ENCODE measurements at regions not wholly inside any gene's neighbourhood (a gene's known extent, or its start where the extent isn't known, plus 50 kb on each side); places are given as distances from the start of the nearest gene placed in this dataset.

DNA sequence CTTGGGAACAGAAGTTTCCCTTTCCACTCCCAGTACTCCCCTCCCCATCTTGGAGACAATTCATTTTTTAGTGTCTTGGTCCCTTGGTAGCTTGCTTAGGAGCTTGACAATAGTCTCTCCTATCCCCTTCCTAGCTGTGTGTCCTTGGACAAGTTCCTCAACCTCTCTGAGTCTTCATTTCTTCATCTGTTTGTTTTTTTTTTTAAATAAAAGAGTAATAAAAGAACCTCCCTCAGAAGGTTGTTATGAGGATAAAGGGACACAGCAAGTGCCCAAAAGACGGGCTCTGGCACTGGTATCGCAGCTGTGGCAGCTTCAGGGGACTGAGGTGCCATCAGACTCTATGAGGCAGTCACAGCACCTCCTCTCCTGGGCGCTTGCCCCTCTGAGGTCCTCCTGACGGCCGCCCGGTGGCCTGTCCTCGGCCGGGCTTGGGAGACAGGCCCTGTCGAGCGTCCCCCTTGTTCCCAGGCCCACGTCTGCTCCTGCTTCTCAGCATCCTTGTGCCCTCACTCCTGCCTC is 689.2 kb downstream of the MATN1 start:
- DNase-seq (no peak), ATAC-seq (no peak)
- peaks cover 7% of the 10 kb centered on the region for H3K27me3 Mint-ChIP-seq (ENCODE audit: low read depth)
- peaks cover 8% of the 10 kb centered on the region for H3K9me3 Mint-ChIP-seq
- no peaks in the 10 kb centered on the region for H3K4me1 Mint-ChIP-seq (ENCODE audit: low read depth)
- no peak overlapping the region for H3K4me3 Mint-ChIP-seq
- no peaks in the 10 kb centered on the region for H3K36me3 Mint-ChIP-seq (ENCODE audit: insufficient read depth)

DNA sequence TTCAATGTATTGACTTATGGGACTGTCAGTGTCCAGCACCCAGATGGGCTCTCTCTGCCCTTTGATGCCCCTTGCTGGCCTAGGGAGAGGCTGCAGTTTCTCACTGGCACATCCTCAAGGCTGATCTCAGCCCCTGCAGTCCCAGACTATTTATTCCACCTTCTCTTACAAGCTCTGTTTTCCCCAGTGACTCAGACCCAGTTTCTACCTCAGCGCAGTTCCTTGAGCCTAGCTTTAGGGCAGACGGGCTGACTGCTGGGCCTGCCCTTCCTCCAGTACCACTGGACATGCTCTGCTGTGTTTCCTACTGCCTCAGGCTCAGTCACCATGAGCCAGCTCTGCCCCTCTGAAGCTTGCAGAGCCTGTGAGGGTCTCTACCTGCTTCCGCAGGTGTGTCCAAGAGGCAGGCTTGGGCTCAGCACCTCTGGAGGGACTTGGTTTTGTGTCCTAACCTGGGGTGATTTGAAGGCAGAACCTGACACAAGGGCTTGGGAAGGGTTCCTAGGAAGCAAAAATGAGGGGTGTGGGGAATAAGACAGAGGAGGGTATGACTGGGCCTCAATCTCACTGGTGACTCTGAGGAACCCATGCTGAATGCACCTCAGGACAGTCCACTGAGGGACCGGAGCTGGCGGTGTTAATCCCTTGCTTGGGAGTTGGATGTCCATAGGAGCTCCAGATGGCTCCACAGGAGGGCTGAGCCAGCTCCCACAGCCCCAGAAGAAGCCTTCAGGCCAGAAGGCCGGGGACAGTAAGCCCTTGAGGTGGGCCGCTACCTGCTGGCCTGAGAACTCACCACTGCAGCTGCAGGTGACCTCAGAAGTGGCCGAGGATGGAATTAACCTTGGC is 689.9 kb downstream of the MATN1 start:
- ATAC-seq (no peak), DNase-seq (no peak)
- Mint-ChIP-seq H3K27me3 (ENCODE audit: low read depth) (peaks cover 7% of the 10 kb centered on the region), H3K36me3 (ENCODE audit: insufficient read depth) (no peaks in the 10 kb centered on the region), H3K9me3 (peaks cover 8% of the 10 kb centered on the region), H3K4me1 (ENCODE audit: low read depth) (no peaks in the 10 kb centered on the region), H3K4me3 (no peak overlapping the region)

- peaks cover 8% of the 10 kb centered on the region for H3K27me3 Mint-ChIP-seq (ENCODE audit: low read depth)
- H3K4me1 Mint-ChIP-seq (ENCODE audit: low read depth): no peaks in the 10 kb centered on the region
- H3K9me3 Mint-ChIP-seq: peaks cover 8% of the 10 kb centered on the region
- no peak for ATAC-seq
- no peaks in the 10 kb centered on the region for H3K36me3 Mint-ChIP-seq (ENCODE audit: insufficient read depth)
- no peak overlapping the region for H3K4me3 Mint-ChIP-seq
- DNase-seq: no peak
Observed at GRCh38 chr1:30032302-30032701, 691.1 kb downstream of the MATN1 start.

GRCh38 chr1:30029677-30030076 is 693.7 kb downstream of the MATN1 start:
- Mint-ChIP-seq H3K9me3 (peaks cover 8% of the 10 kb centered on the region), H3K36me3 (ENCODE audit: insufficient read depth) (no peaks in the 10 kb centered on the region), H3K4me1 (ENCODE audit: low read depth) (no peaks in the 10 kb centered on the region), H3K27me3 (ENCODE audit: low read depth) (peaks cover 6% of the 10 kb centered on the region), H3K4me3 (no peak overlapping the region)
- DNase-seq (no peak), ATAC-seq (no peak)

GRCh38 chr1:30028939-30029338 is 694.4 kb downstream of the MATN1 start:
- no peaks in the 10 kb centered on the region for H3K4me1 Mint-ChIP-seq (ENCODE audit: low read depth)
- H3K4me3 Mint-ChIP-seq: no peak overlapping the region
- peaks cover 11% of the 10 kb centered on the region for H3K27me3 Mint-ChIP-seq (ENCODE audit: low read depth)
- H3K9me3 Mint-ChIP-seq: peaks cover 8% of the 10 kb centered on the region
- H3K36me3 Mint-ChIP-seq (ENCODE audit: insufficient read depth): no peaks in the 10 kb centered on the region
- ATAC-seq (no peak), DNase-seq (no peak)

- no peak for ATAC-seq
- Mint-ChIP-seq H3K4me3 (no peak overlapping the region), H3K9me3 (peaks cover 8% of the 10 kb centered on the region)
Observed at GRCh38 chr1:30028283-30028682, 695.1 kb downstream of the MATN1 start.

DNA sequence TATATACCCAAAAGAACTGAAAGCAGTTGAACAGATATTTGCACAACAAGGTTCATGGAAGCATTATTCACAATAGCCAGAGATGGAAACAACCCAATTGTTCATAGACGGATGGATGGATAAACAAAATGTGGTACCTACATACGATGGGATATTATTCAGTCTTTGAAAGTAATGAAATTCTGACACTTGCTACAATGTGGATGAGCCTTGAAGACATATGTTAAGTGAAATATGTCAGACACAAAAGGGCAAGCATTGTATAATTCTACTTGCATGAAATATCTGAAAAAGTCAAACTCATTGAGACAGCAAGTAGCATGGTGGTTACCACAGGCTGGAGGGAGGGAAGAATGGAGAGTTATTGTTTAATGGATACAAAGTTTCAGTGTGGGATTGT is 696.1 kb downstream of the MATN1 start:
- Mint-ChIP-seq H3K27me3 (ENCODE audit: low read depth) (peaks cover 21% of the 10 kb centered on the region), H3K4me3 (no peak overlapping the region), H3K36me3 (ENCODE audit: insufficient read depth) (no peaks in the 10 kb centered on the region), H3K4me1 (ENCODE audit: low read depth) (no peaks in the 10 kb centered on the region), H3K9me3 (peaks cover 3% of the 10 kb centered on the region)
- no peak for ATAC-seq
- no peak for DNase-seq

More at GRCh38 chr1:30028283-30028682, 695.1 kb downstream of the MATN1 start:
- H3K27me3 Mint-ChIP-seq (ENCODE audit: low read depth): peaks cover 15% of the 10 kb centered on the region
- DNase-seq: no peak
- H3K4me1 Mint-ChIP-seq (ENCODE audit: low read depth): no peaks in the 10 kb centered on the region
- no peaks in the 10 kb centered on the region for H3K36me3 Mint-ChIP-seq (ENCODE audit: insufficient read depth)

DNA sequence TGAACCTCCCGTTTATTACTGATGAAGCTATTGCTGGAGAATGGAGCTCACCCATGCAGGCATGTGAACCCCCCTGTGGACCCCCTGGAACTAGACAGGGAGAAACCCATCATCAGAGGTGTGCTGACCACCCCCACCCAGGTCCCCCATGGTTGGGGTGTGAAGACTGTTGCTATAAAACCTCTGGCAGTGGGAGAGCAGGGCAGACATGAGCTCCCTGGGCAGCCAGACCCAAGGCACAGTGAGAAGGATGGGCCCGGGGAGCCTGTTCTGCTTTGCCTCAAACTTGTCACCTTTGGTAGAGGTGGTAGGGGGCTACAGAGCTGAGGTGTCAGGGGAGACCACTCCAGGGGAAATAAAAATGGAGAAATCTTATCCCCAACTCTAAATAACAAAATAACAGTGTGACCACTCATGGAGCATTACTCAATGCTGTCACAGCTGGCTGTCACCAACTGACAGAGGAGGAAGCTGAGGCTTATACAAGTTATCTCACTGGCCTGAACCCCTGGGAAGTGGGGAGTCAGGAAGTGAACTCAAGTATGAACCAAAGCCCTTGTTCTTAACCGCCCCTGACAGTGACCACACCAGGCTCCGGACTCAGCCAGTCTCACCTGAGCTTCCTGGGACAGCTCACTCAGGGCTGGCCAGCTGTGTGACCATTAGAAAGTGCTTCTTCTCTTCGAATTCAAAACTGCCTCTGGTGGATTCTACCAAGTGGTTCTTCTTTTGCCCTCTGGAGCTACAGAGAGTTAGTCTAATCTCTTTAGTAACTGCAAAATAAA is 698.8 kb downstream of the MATN1 start:
- H3K27me3 Mint-ChIP-seq (ENCODE audit: low read depth): peaks cover 27% of the 10 kb centered on the region
- ATAC-seq: no peak
- H3K4me1 Mint-ChIP-seq (ENCODE audit: low read depth): no peaks in the 10 kb centered on the region
- DNase-seq: no peak
- H3K36me3 Mint-ChIP-seq (ENCODE audit: insufficient read depth): no peaks in the 10 kb centered on the region
- H3K9me3 Mint-ChIP-seq: no peaks in the 10 kb centered on the region
- H3K4me3 Mint-ChIP-seq: no peak overlapping the region

- H3K27me3 Mint-ChIP-seq (ENCODE audit: low read depth): peaks cover 26% of the 10 kb centered on the region
- DNase-seq (no peak), ATAC-seq (no peak)
- H3K36me3 Mint-ChIP-seq (ENCODE audit: insufficient read depth): no peaks in the 10 kb centered on the region
- no peaks in the 10 kb centered on the region for H3K4me1 Mint-ChIP-seq (ENCODE audit: low read depth)
- H3K9me3 Mint-ChIP-seq: no peaks in the 10 kb centered on the region
- H3K4me3 Mint-ChIP-seq: no peak overlapping the region
Observed at GRCh38 chr1:30023339-30024022, 699.9 kb downstream of the MATN1 start.

DNA sequence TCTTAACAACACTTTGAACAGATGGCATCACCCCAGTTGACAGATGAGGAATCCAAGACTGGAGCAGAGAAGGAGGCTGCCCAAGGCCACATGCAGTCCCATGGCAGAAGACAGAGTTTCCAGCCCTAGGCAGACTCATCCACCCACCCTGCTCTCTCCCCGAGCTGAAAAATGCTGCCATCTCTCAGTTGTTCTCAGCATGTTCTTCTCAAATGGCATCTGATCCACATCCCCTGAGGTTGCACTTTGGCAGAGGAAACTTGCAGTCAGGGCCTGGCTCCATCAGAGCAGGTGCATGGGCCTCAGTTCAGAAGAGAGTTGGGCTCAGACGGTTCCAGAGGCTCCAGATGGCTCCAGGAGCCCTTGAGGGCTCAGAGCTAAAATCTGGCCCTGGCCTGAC is 709.4 kb downstream of the MATN1 start:
- Mint-ChIP-seq H3K36me3 (ENCODE audit: insufficient read depth) (no peaks in the 10 kb centered on the region), H3K4me1 (ENCODE audit: low read depth) (no peaks in the 10 kb centered on the region), H3K27me3 (ENCODE audit: low read depth) (peaks cover 8% of the 10 kb centered on the region), H3K4me3 (no peak overlapping the region), H3K9me3 (no peaks in the 10 kb centered on the region)
- DNase-seq (no peak), ATAC-seq (no peak)

GRCh38 chr1:30012455-30013440 is 710.6 kb downstream of the MATN1 start:
- Mint-ChIP-seq H3K4me3 (no peak overlapping the region), H3K4me1 (ENCODE audit: low read depth) (no peaks in the 10 kb centered on the region), H3K36me3 (ENCODE audit: insufficient read depth) (no peaks in the 10 kb centered on the region), H3K9me3 (no peaks in the 10 kb centered on the region), H3K27me3 (ENCODE audit: low read depth) (peaks cover 15% of the 10 kb centered on the region)
- DNase-seq (no peak), ATAC-seq (no peak)

DNA sequence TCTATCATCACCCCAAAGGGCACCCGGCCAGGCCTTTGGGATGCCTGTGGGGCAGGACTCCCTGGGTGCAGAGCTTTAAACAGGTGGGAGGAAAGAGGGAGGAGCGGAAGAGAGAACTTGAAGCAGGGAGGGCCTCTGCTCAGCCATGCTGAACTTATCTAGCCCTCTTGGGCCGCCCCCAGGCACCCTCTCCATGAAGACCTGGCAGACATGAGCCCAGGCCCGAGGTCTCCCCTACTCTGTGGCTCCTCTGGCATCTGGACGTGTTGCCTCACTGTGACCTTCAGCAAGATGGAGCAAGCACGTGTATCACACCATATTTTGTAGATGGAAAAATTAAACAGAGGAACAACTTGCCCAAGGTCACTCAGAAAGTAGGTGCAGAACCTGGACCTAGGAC is 711.4 kb downstream of the MATN1 start:
- H3K9me3 Mint-ChIP-seq: no peaks in the 10 kb centered on the region
- no peaks in the 10 kb centered on the region for H3K4me1 Mint-ChIP-seq (ENCODE audit: low read depth)
- no peaks in the 10 kb centered on the region for H3K36me3 Mint-ChIP-seq (ENCODE audit: insufficient read depth)
- no peak overlapping the region for H3K4me3 Mint-ChIP-seq
- ATAC-seq (no peak), DNase-seq (no peak)
- peaks cover 15% of the 10 kb centered on the region for H3K27me3 Mint-ChIP-seq (ENCODE audit: low read depth)

DNA sequence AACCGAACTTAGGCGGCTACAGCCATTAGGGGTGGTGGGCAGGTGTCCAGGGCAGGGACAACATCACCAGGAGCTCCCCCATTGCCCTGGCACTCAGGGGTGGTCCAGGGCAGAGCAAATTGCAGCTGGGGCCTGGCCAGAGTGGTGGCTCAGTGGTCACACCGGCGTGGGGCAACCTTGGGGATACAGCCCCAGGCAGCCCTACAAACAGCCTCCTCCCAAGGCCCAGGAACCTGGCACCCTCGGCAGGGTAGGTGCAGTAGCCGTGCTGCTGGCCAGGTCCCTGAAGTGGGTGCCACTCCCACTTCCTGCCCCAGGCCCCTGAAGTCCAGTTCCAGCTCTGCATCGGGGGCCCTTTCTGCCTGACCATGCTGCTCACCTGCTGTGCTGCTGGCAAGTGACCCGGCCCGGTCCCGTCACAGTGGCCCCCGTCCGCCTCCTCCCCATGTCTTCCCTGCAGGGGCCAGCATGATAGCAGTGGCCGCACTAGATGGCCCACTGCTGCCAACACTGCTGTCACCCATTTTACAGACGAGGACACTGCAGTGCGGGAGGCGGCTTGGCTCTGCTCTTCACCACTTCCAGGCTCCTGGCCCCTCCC is 712.8 kb downstream of the MATN1 start:
- Mint-ChIP-seq H3K36me3 (ENCODE audit: insufficient read depth) (no peaks in the 10 kb centered on the region), H3K9me3 (no peaks in the 10 kb centered on the region), H3K4me1 (ENCODE audit: low read depth) (no peaks in the 10 kb centered on the region), H3K27me3 (ENCODE audit: low read depth) (peaks cover 15% of the 10 kb centered on the region), H3K4me3 (no peak overlapping the region)
- ATAC-seq (no peak), DNase-seq (no peak)

All from activated T-cell treated with anti-CD3 and anti-CD28 coated beads, Interleukin-2, amount 50 U/mL, for 4 hours (primary cell).